ENCODE measurements at regions not wholly inside any gene's neighbourhood (a gene's known extent, or its start where the extent isn't known, plus 50 kb on each side); places are given as distances from the start of the nearest gene placed in this dataset.

GRCh38 chr1:243943671-243944428 is 93.8 kb upstream of the AKT3 start:
- no peak for DNase-seq

- no peak for DNase-seq
These were observed 92.4 kb upstream of the AKT3 start for GRCh38 chr1:243942196-243943150.

GRCh38 chr1:243940451-243940850 is 90.4 kb upstream of the AKT3 start:
- no peak for DNase-seq

GRCh38 chr1:243939167-243939848 is 89.3 kb upstream of the AKT3 start:
- no peak for DNase-seq

- no peak for DNase-seq
These were observed 88.2 kb upstream of the AKT3 start for GRCh38 chr1:243938208-243938607.

GRCh38 chr1:243933495-243933894 is 83.5 kb upstream of the AKT3 start:
- DNase-seq: no peak

- DNase-seq: no peak
These were observed 81.9 kb upstream of the AKT3 start for GRCh38 chr1:243931957-243932356.

GRCh38 chr1:243930822-243931671 is 81.0 kb upstream of the AKT3 start:
- no peak for DNase-seq

- DNase-seq: no peak
These were observed 77.3 kb upstream of the AKT3 start for GRCh38 chr1:243927381-243927780.

GRCh38 chr1:243926803-243927245 is 76.8 kb upstream of the AKT3 start:
- no peak for DNase-seq

- DNase-seq: no peak
These were observed 76.3 kb upstream of the AKT3 start for GRCh38 chr1:243926299-243926698.

- DNase-seq: no peak
These were observed 74.7 kb upstream of the AKT3 start for GRCh38 chr1:243924588-243925349.

- no peak for DNase-seq
These were observed 74.1 kb upstream of the AKT3 start for GRCh38 chr1:243924188-243924587.

- no peak for DNase-seq
These were observed 73.5 kb upstream of the AKT3 start for GRCh38 chr1:243923292-243924171.

GRCh38 chr1:243921111-243921510 is 71.1 kb upstream of the AKT3 start:
- DNase-seq: no peak

- no peak for DNase-seq
These were observed 68.0 kb upstream of the AKT3 start for GRCh38 chr1:243917863-243918565.

GRCh38 chr1:243917177-243917862 is 67.3 kb upstream of the AKT3 start:
- DNase-seq: no peak

- no peak for DNase-seq
These were observed 66.1 kb upstream of the AKT3 start for GRCh38 chr1:243916160-243916559.

- DNase-seq: no peak
These were observed 62.3 kb upstream of the AKT3 start for GRCh38 chr1:243912347-243912746.

Data from SHP77 treated with DMSO at 0.1 percent for 48 hours (cell line).